ENCODE measurements at regions not wholly inside any gene's neighbourhood (a gene's known extent, or its start where the extent isn't known, plus 50 kb on each side); places are given as distances from the start of the nearest gene placed in this dataset.

GRCh38 chr11:134941326-134941725 lies 529.3 kb upstream of the B3GAT1 start (continued):
- TF ChIP-seq ZBTB1 (tag by site-specific recombination; IDR thresholded peaks at IDR 0.05) (no peak), ZNF449 (tag by site-specific recombination; IDR thresholded peaks at IDR 0.05) (no peak), ZNF202 (tag by site-specific recombination; IDR thresholded peaks at IDR 0.05; ENCODE audit: borderline replicate concordance) (no peak), ZNF561 (tag by site-specific recombination; IDR thresholded peaks at IDR 0.05; ENCODE audit: borderline replicate concordance) (no peak), IKZF3 (tag by site-specific recombination; IDR thresholded peaks at IDR 0.05) (no peak), ZNF560 (tag by site-specific recombination; IDR thresholded peaks at IDR 0.05; ENCODE audit: borderline replicate concordance) (no peak), ZNF670 (tag by site-specific recombination; IDR thresholded peaks at IDR 0.05; ENCODE audit: low read depth) (no peak), CTCF (tag by site-specific recombination; IDR thresholded peaks at IDR 0.05) (no peak)

- Histone ChIP-seq H3K4me1 (ENCODE audit: control insufficient read depth, insufficient read depth, low read length) (no peaks in the 10 kb centered on the region), H3K36me3 (ENCODE audit: control insufficient read depth in 2 of 2, insufficient read depth in 1 of 2, low read length in 2 of 2) (no peaks in the 10 kb centered on the region), H3K4me3 (ENCODE audit: low read depth, low read length) (no peak overlapping the region), H3K27ac (ENCODE audit: extremely low read depth, low read depth, low read length) (no peak overlapping the region), H3K9me3 (ENCODE audit: control insufficient read depth, insufficient read depth, low read depth, low read length) (no peaks in the 10 kb centered on the region)
- TF ChIP-seq YY1 (tag by site-specific recombination; IDR thresholded peaks at IDR 0.05): no peak
- no peak for TF ChIP-seq MEIS1 (CRISPR knock-in tag; IDR thresholded peaks at IDR 0.05; ENCODE audit: borderline replicate concordance)
- TF ChIP-seq ZNF777 (tag by site-specific recombination; IDR thresholded peaks at IDR 0.05; ENCODE audit: borderline replicate concordance): no peak
- no peak for TF ChIP-seq ZNF175 (tag by site-specific recombination; IDR thresholded peaks at IDR 0.05)
- no peak for TF ChIP-seq ZNF23 (tag by site-specific recombination; IDR thresholded peaks at IDR 0.05; ENCODE audit: borderline replicate concordance)
- no peak for TF ChIP-seq AEBP2 (tag by site-specific recombination; IDR thresholded peaks at IDR 0.05; ENCODE audit: borderline replicate concordance)
- no peak for TF ChIP-seq ZNF148 (tag by site-specific recombination; IDR thresholded peaks at IDR 0.05; ENCODE audit: borderline replicate concordance)
- TF ChIP-seq ZSCAN5A (tag by site-specific recombination; IDR thresholded peaks at IDR 0.05): no peak
- no peak for TF ChIP-seq ZNF2 (tag by site-specific recombination; IDR thresholded peaks at IDR 0.05)
- no peak for TF ChIP-seq ZBTB7A (tag by site-specific recombination; IDR thresholded peaks at IDR 0.05; ENCODE audit: low read depth)
- no peak for TF ChIP-seq ZNF433 (tag by site-specific recombination; IDR thresholded peaks at IDR 0.05; ENCODE audit: low read depth)
- no peak for TF ChIP-seq ZNF704 (tag by site-specific recombination; IDR thresholded peaks at IDR 0.05)
- CTCF ChIA-PET: no interaction called here
- POLR2A ChIA-PET: no interaction called here
Measured at GRCh38 chr11:134940441-134941126, 528.5 kb upstream of the B3GAT1 start.

Measured in HEK293 (cell line).